Glutamatergic neuron (in vitro differentiated cells): ENCODE measurements at regions not wholly inside any gene's neighbourhood (a gene's known extent, or its start where the extent isn't known, plus 50 kb on each side); places are given as distances from the start of the nearest gene placed in this dataset.

Source experiments
- DNase-seq: peaks from one replicate; pipeline ENCODE4 v3.0.0; 2022
- H3K27ac Mint-ChIP-seq: one replicate; pipeline ENCODE4 v1.8.0; 2020; ENCODE audit warnings: mild to moderate bottlenecking, mixed read lengths, inconsistent platforms; ENCODE audit not compliant: unreplicated experiment
- H3K27me3 Mint-ChIP-seq: one replicate; pipeline ENCODE4 v1.8.0; 2020; ENCODE audit warnings: mild to moderate bottlenecking, moderate library complexity, mixed read lengths, inconsistent platforms; ENCODE audit not compliant: unreplicated experiment
- H3K36me3 Mint-ChIP-seq: one replicate; pipeline ENCODE4 v1.8.0; 2020; ENCODE audit warnings: mild to moderate bottlenecking, mixed read lengths, inconsistent platforms; ENCODE audit not compliant: unreplicated experiment
- H3K4me1 Mint-ChIP-seq: one replicate; pipeline ENCODE4 v1.8.0; 2020; ENCODE audit warnings: mild to moderate bottlenecking, low read depth, mixed read lengths, inconsistent platforms; ENCODE audit not compliant: unreplicated experiment
- H3K4me3 Mint-ChIP-seq: one replicate; pipeline ENCODE4 v1.8.0; 2020; ENCODE audit warnings: mild to moderate bottlenecking, mixed read lengths, inconsistent platforms; ENCODE audit not compliant: unreplicated experiment
- H3K9me3 Mint-ChIP-seq: one replicate; pipeline ENCODE4 v1.8.0; 2020; ENCODE audit warnings: mild to moderate bottlenecking, moderate library complexity, mixed read lengths, inconsistent platforms; ENCODE audit not compliant: unreplicated experiment
- TF ChIP-seq, protein P1 (sequence below): fragments of 200-600 bp; sonication (generic); IDR thresholded peaks from one replicate; pipeline ENCODE4 v1.5.0; 2021; ENCODE audit not compliant: partially characterized antibody, unreplicated experiment

DNA sequence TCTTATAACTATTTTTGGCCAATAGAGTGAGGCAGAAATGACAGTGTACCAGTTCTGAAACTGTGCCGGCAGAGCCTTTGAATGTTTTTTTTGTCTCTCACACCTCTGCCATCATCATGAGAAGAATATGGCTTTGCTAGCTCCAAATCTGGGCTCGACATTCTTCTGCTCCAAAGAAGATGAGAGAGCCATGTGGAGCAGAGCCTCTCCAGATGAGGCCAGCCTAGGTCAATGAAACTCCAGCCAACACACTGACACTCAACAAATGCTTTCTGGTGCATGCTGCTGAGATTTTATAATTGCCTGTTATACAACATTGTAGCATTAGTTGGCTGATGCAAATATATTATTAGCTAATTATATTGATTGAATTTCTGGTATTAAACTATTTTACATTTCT, 154.7 kb downstream of the SLC38A4 start:
- Mint-ChIP-seq H3K36me3 (no peaks in the 10 kb centered on the region), H3K27ac (no peak overlapping the region), H3K9me3 (peaks cover 2% of the 10 kb centered on the region), H3K4me3 (no peak overlapping the region), H3K4me1 (no peaks in the 10 kb centered on the region), H3K27me3 (no peaks in the 10 kb centered on the region)
- TF ChIP-seq, protein P1, sequence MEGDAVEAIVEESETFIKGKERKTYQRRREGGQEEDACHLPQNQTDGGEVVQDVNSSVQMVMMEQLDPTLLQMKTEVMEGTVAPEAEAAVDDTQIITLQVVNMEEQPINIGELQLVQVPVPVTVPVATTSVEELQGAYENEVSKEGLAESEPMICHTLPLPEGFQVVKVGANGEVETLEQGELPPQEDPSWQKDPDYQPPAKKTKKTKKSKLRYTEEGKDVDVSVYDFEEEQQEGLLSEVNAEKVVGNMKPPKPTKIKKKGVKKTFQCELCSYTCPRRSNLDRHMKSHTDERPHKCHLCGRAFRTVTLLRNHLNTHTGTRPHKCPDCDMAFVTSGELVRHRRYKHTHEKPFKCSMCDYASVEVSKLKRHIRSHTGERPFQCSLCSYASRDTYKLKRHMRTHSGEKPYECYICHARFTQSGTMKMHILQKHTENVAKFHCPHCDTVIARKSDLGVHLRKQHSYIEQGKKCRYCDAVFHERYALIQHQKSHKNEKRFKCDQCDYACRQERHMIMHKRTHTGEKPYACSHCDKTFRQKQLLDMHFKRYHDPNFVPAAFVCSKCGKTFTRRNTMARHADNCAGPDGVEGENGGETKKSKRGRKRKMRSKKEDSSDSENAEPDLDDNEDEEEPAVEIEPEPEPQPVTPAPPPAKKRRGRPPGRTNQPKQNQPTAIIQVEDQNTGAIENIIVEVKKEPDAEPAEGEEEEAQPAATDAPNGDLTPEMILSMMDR: no peak
- DNase-seq: no peak

GRCh38 chr12:46670636-46671035, 155.2 kb downstream of the SLC38A4 start:
- DNase-seq: no peak
- TF ChIP-seq, protein P1: no peak
- no peak overlapping the region for H3K27ac Mint-ChIP-seq
- no peaks in the 10 kb centered on the region for H3K27me3 Mint-ChIP-seq
- no peak overlapping the region for H3K4me3 Mint-ChIP-seq
- no peaks in the 10 kb centered on the region for H3K4me1 Mint-ChIP-seq
- peaks cover 2% of the 10 kb centered on the region for H3K9me3 Mint-ChIP-seq
- no peaks in the 10 kb centered on the region for H3K36me3 Mint-ChIP-seq

DNA sequence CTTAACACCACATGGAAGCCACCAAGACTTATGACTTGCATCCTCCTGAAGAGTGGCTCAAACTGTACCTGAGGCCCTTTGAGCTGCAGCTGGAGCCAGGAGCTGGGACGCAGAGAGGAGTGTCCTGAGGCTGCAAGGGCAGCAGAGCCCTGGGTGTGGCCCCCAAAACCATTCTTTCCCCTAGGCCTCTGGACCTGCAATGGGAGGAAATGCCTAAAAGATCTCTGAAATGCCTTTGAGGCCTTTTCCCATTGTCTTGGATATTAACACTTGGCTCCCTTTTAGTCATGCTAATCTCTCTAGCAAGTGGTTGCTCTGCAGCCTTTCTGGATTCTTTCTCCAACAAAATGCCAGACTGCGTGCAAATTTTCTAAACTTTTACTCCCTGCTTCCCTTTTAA, 156.1 kb downstream of the SLC38A4 start:
- Mint-ChIP-seq H3K4me1 (no peaks in the 10 kb centered on the region), H3K4me3 (no peak overlapping the region), H3K27me3 (no peaks in the 10 kb centered on the region), H3K9me3 (peaks cover 2% of the 10 kb centered on the region), H3K36me3 (no peaks in the 10 kb centered on the region), H3K27ac (no peak overlapping the region)
- TF ChIP-seq, protein P1: no peak
- DNase-seq: no peak

DNA sequence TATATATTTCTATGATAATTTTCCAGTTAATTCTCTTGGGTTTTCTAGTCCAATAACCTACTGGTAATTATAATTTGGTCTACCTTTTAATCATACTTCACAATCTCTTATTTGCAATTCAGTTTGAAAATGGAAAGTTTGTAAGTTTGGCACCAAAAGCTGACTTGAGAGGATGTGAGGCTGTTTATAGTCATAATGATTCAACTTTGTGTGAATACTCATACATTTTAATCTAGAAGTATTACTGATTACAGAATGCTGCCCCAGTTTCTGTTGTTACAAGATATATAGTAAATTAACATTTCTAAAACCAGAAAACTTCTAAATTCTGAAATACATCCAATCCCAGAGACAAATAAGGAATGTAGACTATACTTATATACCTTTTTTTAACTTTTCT, 158.2 kb downstream of the SLC38A4 start:
- H3K4me3 Mint-ChIP-seq: no peak overlapping the region
- H3K4me1 Mint-ChIP-seq: peaks cover 4% of the 10 kb centered on the region
- DNase-seq: no peak
- H3K27ac Mint-ChIP-seq: no peak overlapping the region
- H3K27me3 Mint-ChIP-seq: no peaks in the 10 kb centered on the region
- peaks cover 2% of the 10 kb centered on the region for H3K9me3 Mint-ChIP-seq
- H3K36me3 Mint-ChIP-seq: no peaks in the 10 kb centered on the region
- TF ChIP-seq, protein P1: no peak

GRCh38 chr12:46664761-46665287, 161.0 kb downstream of the SLC38A4 start:
- TF ChIP-seq, protein P1: no peak
- Mint-ChIP-seq H3K4me1 (peaks cover 13% of the 10 kb centered on the region), H3K27ac (no peak overlapping the region), H3K36me3 (no peaks in the 10 kb centered on the region), H3K9me3 (no peaks in the 10 kb centered on the region), H3K27me3 (no peaks in the 10 kb centered on the region), H3K4me3 (no peak overlapping the region)
- no peak for DNase-seq
